GM21717 (cell line): ENCODE measurements at regions not wholly inside any gene's neighbourhood (a gene's known extent, or its start where the extent isn't known, plus 50 kb on each side); places are given as distances from the start of the nearest gene placed in this dataset.
"Not testable (repeated sequence)": the region's sequence is repeated elsewhere in the genome, so short reads cannot be mapped to it uniquely, and the experiment has no call there.

Experiments used
- ATAC-seq: cut with Tn5 transposase; IDR thresholded peaks from one replicate; pipeline ENCODE4 v1.9.1; 2021; ENCODE audit warnings: mild to moderate bottlenecking, moderate library complexity; ENCODE audit not compliant: unreplicated experiment

- no peak for ATAC-seq
Measured at GRCh38 chr16:65375651-65376050, 253.8 kb upstream of the CDH11 start.

- no peak for ATAC-seq
Measured at GRCh38 chr16:65373097-65373496, 251.2 kb upstream of the CDH11 start.

- no peak for ATAC-seq
Measured at GRCh38 chr16:65372171-65372570, 250.3 kb upstream of the CDH11 start.

GRCh38 chr16:65365732-65366715 is 244.2 kb upstream of the CDH11 start:
- no peak for ATAC-seq

- not testable (repeated sequence) for ATAC-seq
Measured at GRCh38 chr16:65356721-65357120, 234.9 kb upstream of the CDH11 start.

- no peak for ATAC-seq
Measured at GRCh38 chr16:65355706-65356105, 233.8 kb upstream of the CDH11 start.

GRCh38 chr16:65353183-65353582 is 231.3 kb upstream of the CDH11 start:
- ATAC-seq = no peak

- no peak for ATAC-seq
Measured at GRCh38 chr16:65349626-65350025, 227.8 kb upstream of the CDH11 start.

GRCh38 chr16:65343556-65343955 is 221.7 kb upstream of the CDH11 start:
- ATAC-seq = no peak

- no peak for ATAC-seq
Measured at GRCh38 chr16:65342231-65342866, 220.5 kb upstream of the CDH11 start.

- no peak for ATAC-seq
Measured at GRCh38 chr16:65339062-65339461, 217.2 kb upstream of the CDH11 start.

- ATAC-seq = no peak
Measured at GRCh38 chr16:65336160-65336559, 214.3 kb upstream of the CDH11 start.

- no peak for ATAC-seq
Measured at GRCh38 chr16:65334081-65334480, 212.2 kb upstream of the CDH11 start.

GRCh38 chr16:65333283-65333682 is 211.4 kb upstream of the CDH11 start:
- ATAC-seq = no peak

- ATAC-seq = no peak
Measured at GRCh38 chr16:65327346-65327745, 205.5 kb upstream of the CDH11 start.

GRCh38 chr16:65323655-65324237 is 201.9 kb upstream of the CDH11 start:
- no peak for ATAC-seq

- no peak for ATAC-seq
Measured at GRCh38 chr16:65319621-65320231, 197.9 kb upstream of the CDH11 start.

- no peak for ATAC-seq
Measured at GRCh38 chr16:65318590-65319257, 196.9 kb upstream of the CDH11 start.

GRCh38 chr16:65318138-65318537 is 196.3 kb upstream of the CDH11 start:
- ATAC-seq = no peak

GRCh38 chr16:65316808-65317207 is 194.9 kb upstream of the CDH11 start:
- ATAC-seq = no peak
